H1 (cell line): ENCODE measurements at regions not wholly inside any gene's neighbourhood (a gene's known extent, or its start where the extent isn't known, plus 50 kb on each side); places are given as distances from the start of the nearest gene placed in this dataset.
A peak's percentile ranks its signal among the peaks of the same experiment; 100 is the strongest.

Source experiments
- CTCF ChIA-PET: fragments of 300-600 bp; sonication (Branson Sonifier 250); formaldehyde crosslinking; loops from one replicate; lab custom pipeline; 2021; ENCODE audit not compliant: partially characterized antibody; lab: Charles Lee
- POLR2A ChIA-PET: fragments of 300-600 bp; sonication (Branson Sonifier 250); formaldehyde crosslinking; loops from one replicate; lab custom pipeline; 2021; ENCODE audit warnings: inconsistent platforms; ENCODE audit not compliant: partially characterized antibody; lab: Charles Lee
- DNase-seq, 2 experiments: peaks; one replicate each; pipeline versions ENCODE4 v3.0.0 to v3.0.0-alpha.2; 2010 to 2022; ENCODE audit warnings: low spot score in 2 of 2, low read depth in 1 of 2, mixed read lengths in 1 of 2
- FAIRE-seq: peaks from 2 replicates; lab custom pipeline; 2011; peaks lifted over from hg19 to GRCh38; lab: Jason Lieb, UNC
- H2AFZ ChIP-seq: 2 replicates; pipeline ENCODE4 v1.8.1; 2012; ENCODE audit warnings: low read length, inconsistent platforms
- H2AK5ac ChIP-seq: 2 replicates; pipeline ENCODE4 v1.6.1; 2013; ENCODE audit warnings: low read depth, low read length
- H2BK120ac ChIP-seq: replicated peaks from 2 replicates; pipeline ENCODE3; 2013; ENCODE audit warnings: low read depth, low read length, inconsistent platforms
- H2BK12ac ChIP-seq: 2 replicates; pipeline ENCODE4 v1.6.1; 2013; ENCODE audit warnings: low read depth, low read length
- H2BK15ac ChIP-seq: 2 replicates; pipeline ENCODE4 v1.6.1; 2013; ENCODE audit warnings: low read length
- H2BK20ac ChIP-seq: 2 replicates; pipeline ENCODE4 v1.6.1; 2013; ENCODE audit warnings: low read length
- H2BK5ac ChIP-seq: 2 replicates; pipeline ENCODE4 v1.6.1; 2013; ENCODE audit warnings: low read depth, low read length
- H3K14ac ChIP-seq: 2 replicates; pipeline ENCODE4 v1.6.1; 2013; ENCODE audit warnings: inconsistent platforms; ENCODE audit not compliant: insufficient read length
- H3K18ac ChIP-seq: 2 replicates; pipeline ENCODE4 v1.6.1; 2013; ENCODE audit warnings: low read length; ENCODE audit errors: extremely low read depth
- H3K23ac ChIP-seq: 2 replicates; pipeline ENCODE4 v1.6.1; 2013; ENCODE audit warnings: inconsistent platforms; ENCODE audit not compliant: insufficient read length
- H3K23me2 ChIP-seq: 2 replicates; pipeline ENCODE4 v1.6.1; 2013; ENCODE audit warnings: low read depth, low read length
- H3K27ac ChIP-seq: 2 replicates; pipeline ENCODE4 v1.6.1; 2011; ENCODE audit warnings: low read depth, low read length, inconsistent platforms
- H3K27me3 ChIP-seq, 4 experiments: replicated peaks in 1 of 4; 1 replicate in 1 of 4; 2 replicates in 3 of 4; pipeline versions ENCODE4 v1.6.1 to v1.8.1; 2011 to 2013; ENCODE audit warnings: low read length in 3 of 4, mild to moderate bottlenecking in 3 of 4, inconsistent platforms in 2 of 4, mixed read lengths in 2 of 4, moderate library complexity in 1 of 4; ENCODE audit not compliant: control insufficient read depth in 3 of 4, insufficient read depth in 3 of 4; ENCODE audit errors: extremely low read depth in 1 of 4
- H3K36me3 ChIP-seq, 4 experiments: 2 replicates each; pipeline versions ENCODE4 v1.6.1 to v1.8.1; 2011 to 2013; ENCODE audit warnings: mild to moderate bottlenecking in 4 of 4, low read length in 3 of 4, moderate library complexity in 2 of 4, control low read depth in 1 of 4, inconsistent platforms in 1 of 4; ENCODE audit not compliant: insufficient read depth in 4 of 4, control insufficient read depth in 2 of 4
- H3K4ac ChIP-seq: replicated peaks from 2 replicates; pipeline ENCODE3; 2013; ENCODE audit warnings: low read length, low read depth, mixed read lengths, inconsistent platforms; ENCODE audit not compliant: insufficient read length
- H3K4me1 ChIP-seq, 4 experiments: replicated peaks in 1 of 4; 1 replicate in 1 of 4; 2 replicates in 3 of 4; pipeline versions ENCODE4 v1.6.1 to v1.8.1; 2011 to 2013; ENCODE audit warnings: low read length in 3 of 4, inconsistent platforms in 2 of 4, mixed read lengths in 1 of 4; ENCODE audit not compliant: insufficient read depth in 4 of 4, control insufficient read depth in 3 of 4
- H3K4me2 ChIP-seq, 2 experiments: 2 replicates each; pipeline versions ENCODE4 v1.6.1 to v1.8.1; 2011 to 2013; ENCODE audit warnings: low read depth in 2 of 2, low read length in 2 of 2, control low read depth in 1 of 2, inconsistent platforms in 1 of 2, mild to moderate bottlenecking in 1 of 2; ENCODE audit not compliant: insufficient read depth in 1 of 2
- H3K4me3 ChIP-seq, 4 experiments: fragments of 200-600, 300-600 bp in 1 of 4; sonication (generic), shearing (Covaris generic), sonication (Bioruptor Twin) in 1 of 4; 2 replicates each; pipeline versions ENCODE4 v1.5.1 to v1.8.1; 2011 to 2016; ENCODE audit warnings: low read length in 4 of 4, low read depth in 3 of 4, control low read depth in 2 of 4, inconsistent platforms in 2 of 4, mild to moderate bottlenecking in 2 of 4, mixed read lengths in 1 of 4, moderate library complexity in 1 of 4; ENCODE audit not compliant: insufficient read depth in 2 of 4; ENCODE audit errors: extremely low read depth in 1 of 4
- H3K56ac ChIP-seq: replicated peaks from 2 replicates; pipeline ENCODE3; 2013; ENCODE audit warnings: low read depth, mild to moderate bottlenecking, mixed read lengths, low read length, inconsistent platforms; ENCODE audit not compliant: insufficient read length
- H3K79me1 ChIP-seq: 2 replicates; pipeline ENCODE4 v1.6.1; 2013; ENCODE audit warnings: low read depth, low read length, control low read depth
- H3K79me2 ChIP-seq, 2 experiments: 2 replicates each; pipeline versions ENCODE4 v1.6.1 to v1.8.1; 2012 to 2013; ENCODE audit warnings: low read length in 2 of 2, mild to moderate bottlenecking in 2 of 2, inconsistent platforms in 1 of 2; ENCODE audit not compliant: insufficient read depth in 2 of 2, control insufficient read depth in 1 of 2
- H3K9ac ChIP-seq, 4 experiments: replicated peaks in 1 of 4; 1 replicate in 1 of 4; 2 replicates in 3 of 4; pipeline versions ENCODE4 v1.6.1 to v1.8.1; 2011 to 2013; ENCODE audit warnings: low read depth in 3 of 4, low read length in 3 of 4, control low read depth in 2 of 4, mild to moderate bottlenecking in 2 of 4, moderate library complexity in 2 of 4, inconsistent platforms in 1 of 4; ENCODE audit errors: extremely low read depth in 1 of 4
- H3K9me3 ChIP-seq, 2 experiments: 2 replicates each; pipeline versions ENCODE4 v1.6.1 to v1.8.1; 2012 to 2013; ENCODE audit warnings: mild to moderate bottlenecking in 2 of 2, moderate library complexity in 2 of 2, control low read depth in 1 of 2, inconsistent platforms in 1 of 2, low read depth in 1 of 2, low read length in 1 of 2, mixed read lengths in 1 of 2; ENCODE audit not compliant: insufficient read depth in 2 of 2
- H4K20me1 ChIP-seq, 2 experiments: replicated peaks in 1 of 2; 2 replicates each; pipeline versions ENCODE3 to v1.8.1; 2011 to 2013; ENCODE audit warnings: inconsistent platforms in 2 of 2, low read length in 2 of 2, mild to moderate bottlenecking in 1 of 2; ENCODE audit not compliant: insufficient read depth in 2 of 2, control insufficient read depth in 1 of 2
- H4K5ac ChIP-seq: 2 replicates; pipeline ENCODE4 v1.6.1; 2013; ENCODE audit warnings: low read length, low read depth, mixed read lengths, inconsistent platforms; ENCODE audit not compliant: insufficient read length
- H4K8ac ChIP-seq: 2 replicates; pipeline ENCODE4 v1.8.0; 2013; ENCODE audit warnings: mild to moderate bottlenecking, moderate library complexity, low read length, inconsistent platforms; ENCODE audit not compliant: insufficient read depth; ENCODE audit errors: extremely low read depth
- H4K91ac ChIP-seq: replicated peaks from 2 replicates; pipeline ENCODE3; 2013; ENCODE audit warnings: low read length, mixed read lengths, inconsistent platforms; ENCODE audit not compliant: insufficient read length
- ASH2L ChIP-seq: fragments of 200-600, 300-600 bp; sonication (generic); IDR thresholded peaks from one replicate; pipeline ENCODE4 v1.7.1; 2017; ENCODE audit warnings: low read length
- BACH1 ChIP-seq: IDR thresholded peaks from 2 replicates; pipeline ENCODE4 v1.6.1; 2012; ENCODE audit warnings: low read length, improper control_type of control experiment
- GTF2F1 ChIP-seq: IDR thresholded peaks from 2 replicates; pipeline ENCODE4 v1.6.1; 2012; ENCODE audit warnings: low read depth, low read length, improper control_type of control experiment, borderline replicate concordance
- KDM5A ChIP-seq: fragments of 200-600 bp; IDR thresholded peaks from 2 replicates; pipeline ENCODE4 v1.7.1; 2012; ENCODE audit warnings: mild to moderate bottlenecking, low read length, inconsistent platforms, mixed read lengths
- PHF8 ChIP-seq: fragments of 200-600 bp; sonication (generic); conservative IDR thresholded peaks from 2 replicates; pipeline ENCODE4 v1.7.1; 2012; ENCODE audit warnings: low read depth, mild to moderate bottlenecking, inconsistent platforms, low read length, moderate library complexity
- TBP ChIP-seq: IDR thresholded peaks from 2 replicates; pipeline ENCODE4 v1.6.1; 2011; ENCODE audit warnings: low read depth, low read length, improper control_type of control experiment
- YY1 ChIP-seq: IDR thresholded peaks from 2 replicates; pipeline ENCODE4 v1.6.1; 2011; ENCODE audit warnings: low read depth, mild to moderate bottlenecking, low read length
- WGBS, 2 experiments: shearing (Covaris generic) in 1 of 2; methylation state at CpG; one replicate each; pipeline versions ENCODE4 v1.1.6 to v1.1.7; 2013 to 2015; ENCODE audit warnings: low lambda C conversion rate in 2 of 2, mixed read lengths in 2 of 2, inconsistent platforms in 1 of 2, low coverage in 1 of 2, missing lambda C conversion rate in 1 of 2; ENCODE audit not compliant: insufficient replicate concordance in 2 of 2, insufficient coverage in 1 of 2, insufficient read length in 1 of 2; ENCODE audit errors: extremely low coverage in 1 of 2, missing lambda C conversion rate in 1 of 2; 5-methylcytosine and 5-hydroxymethylcytosine counted together

GRCh38 chr12:43052441-43052840 is 462.9 kb upstream of the PRICKLE1 start:
- ChIA-PET CTCF (no interaction called here), POLR2A (interaction anchor here (0.7 kb wide), 1 partner anchor 138 kb away, joined by 3 read pairs; no protein-coding TSS in a partner anchor)
- H4K20me1 ChIP-seq, result no peaks in the 10 kb centered on the region
- H4K8ac ChIP-seq, result no peak overlapping the region
- H3K79me2 ChIP-seq, result no peaks in the 10 kb centered on the region
- H2BK12ac ChIP-seq, result no peak overlapping the region
- no peak overlapping the region for H3K14ac ChIP-seq
- no peak for TF ChIP-seq TBP
- TF ChIP-seq PHF8, result no peak
- no peak for TF ChIP-seq GTF2F1
- TF ChIP-seq BACH1, result no peak
- no peak for TF ChIP-seq ASH2L
- TF ChIP-seq YY1, result no peak
- no peak for TF ChIP-seq KDM5A
- H3K23ac ChIP-seq, result no peak overlapping the region
- H2BK20ac ChIP-seq, result no peak overlapping the region
- no peak overlapping the region for H3K9ac ChIP-seq
- H3K4me1 ChIP-seq, result no peaks in the 10 kb centered on the region
- peak overlapping the region; percentile 79; the same call in 1 of the 2 replicates for H2AFZ ChIP-seq
- no peak overlapping the region for H2BK120ac ChIP-seq
- no peaks in the 10 kb centered on the region for H3K27me3 ChIP-seq
- H3K4me2 ChIP-seq, result no peak overlapping the region
- 86% methylated on average over 6 of the region's 6 CpGs; no CpG with 5 or more reads in 1 of the 2 experiments for WGBS, 2 experiments
- no peak overlapping the region for H2BK5ac ChIP-seq
- no peaks in the 10 kb centered on the region for H3K9me3 ChIP-seq
- H4K91ac ChIP-seq, result no peak overlapping the region
- FAIRE-seq, result no peak
- H3K79me1 ChIP-seq, result no peaks in the 10 kb centered on the region
- no peak overlapping the region for H3K27ac ChIP-seq
- no peak overlapping the region for H2AK5ac ChIP-seq
- H3K36me3 ChIP-seq, result no peaks in the 10 kb centered on the region
- no peak overlapping the region for H3K56ac ChIP-seq
- DNase-seq, result no peak
- no peaks in the 10 kb centered on the region for H3K23me2 ChIP-seq
- H3K4me3 ChIP-seq, result no peak overlapping the region
- H3K18ac ChIP-seq, result no peak overlapping the region
- no peak overlapping the region for H2BK15ac ChIP-seq
- H4K5ac ChIP-seq, result no peak overlapping the region
- no peak overlapping the region for H3K4ac ChIP-seq
